Astrocyte of the spinal cord (primary cell): ENCODE measurements at regions not wholly inside any gene's neighbourhood (a gene's known extent, or its start where the extent isn't known, plus 50 kb on each side); places are given as distances from the start of the nearest gene placed in this dataset.

ENCODE experiments used
- DNase-seq: peaks from one replicate; pipeline ENCODE4 v3.0.0; 2011; ENCODE audit warnings: low read depth, low spot score
- H3K4me3 ChIP-seq: 2 replicates; pipeline ENCODE4 v1.5.1; 2011; ENCODE audit warnings: low read depth, mild to moderate bottlenecking, low read length, moderate library complexity
- in situ Hi-C: cut with HindIII; loops from 2 replicates; pipeline ENCODE4 v1.10.0; 2017; ENCODE audit warnings: low sequenced_read_pairs
- TF ChIP-seq, protein P1 (sequence below): IDR thresholded peaks from 2 replicates; pipeline ENCODE4 v1.5.1; 2012; ENCODE audit warnings: low read depth, mild to moderate bottlenecking, low read length, inconsistent platforms

- TF ChIP-seq, protein P1, sequence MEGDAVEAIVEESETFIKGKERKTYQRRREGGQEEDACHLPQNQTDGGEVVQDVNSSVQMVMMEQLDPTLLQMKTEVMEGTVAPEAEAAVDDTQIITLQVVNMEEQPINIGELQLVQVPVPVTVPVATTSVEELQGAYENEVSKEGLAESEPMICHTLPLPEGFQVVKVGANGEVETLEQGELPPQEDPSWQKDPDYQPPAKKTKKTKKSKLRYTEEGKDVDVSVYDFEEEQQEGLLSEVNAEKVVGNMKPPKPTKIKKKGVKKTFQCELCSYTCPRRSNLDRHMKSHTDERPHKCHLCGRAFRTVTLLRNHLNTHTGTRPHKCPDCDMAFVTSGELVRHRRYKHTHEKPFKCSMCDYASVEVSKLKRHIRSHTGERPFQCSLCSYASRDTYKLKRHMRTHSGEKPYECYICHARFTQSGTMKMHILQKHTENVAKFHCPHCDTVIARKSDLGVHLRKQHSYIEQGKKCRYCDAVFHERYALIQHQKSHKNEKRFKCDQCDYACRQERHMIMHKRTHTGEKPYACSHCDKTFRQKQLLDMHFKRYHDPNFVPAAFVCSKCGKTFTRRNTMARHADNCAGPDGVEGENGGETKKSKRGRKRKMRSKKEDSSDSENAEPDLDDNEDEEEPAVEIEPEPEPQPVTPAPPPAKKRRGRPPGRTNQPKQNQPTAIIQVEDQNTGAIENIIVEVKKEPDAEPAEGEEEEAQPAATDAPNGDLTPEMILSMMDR, result no peak
- no peak overlapping the region for H3K4me3 ChIP-seq
- DNase-seq, result no peak
- in situ Hi-C loops, result no loop called here
These were observed 387.7 kb upstream of the TEX13C start for GRCh38 chrX:124931958-124932357.

DNA sequence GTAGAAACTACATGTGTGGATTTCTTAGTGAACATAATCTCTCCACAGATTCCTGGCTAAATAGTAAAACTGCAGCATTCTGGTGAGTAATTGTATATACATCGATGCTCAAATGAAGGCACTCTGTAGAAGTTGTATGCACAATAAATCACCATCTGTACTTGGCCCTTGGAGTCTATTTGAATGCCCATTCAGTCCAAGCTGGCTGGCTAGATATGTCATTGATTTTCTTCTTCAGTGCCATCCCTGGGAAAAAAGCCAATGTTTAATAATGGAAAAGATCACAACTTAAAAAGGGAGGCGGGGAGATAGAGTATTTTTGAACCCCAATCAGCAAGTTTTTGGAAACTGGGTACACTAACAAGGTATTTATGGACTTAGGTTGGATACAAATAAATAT is 381.0 kb upstream of the TEX13C start:
- TF ChIP-seq, protein P1, result no peak
- no peak for DNase-seq
- in situ Hi-C loops, result no loop called here
- H3K4me3 ChIP-seq, result no peak overlapping the region

DNA sequence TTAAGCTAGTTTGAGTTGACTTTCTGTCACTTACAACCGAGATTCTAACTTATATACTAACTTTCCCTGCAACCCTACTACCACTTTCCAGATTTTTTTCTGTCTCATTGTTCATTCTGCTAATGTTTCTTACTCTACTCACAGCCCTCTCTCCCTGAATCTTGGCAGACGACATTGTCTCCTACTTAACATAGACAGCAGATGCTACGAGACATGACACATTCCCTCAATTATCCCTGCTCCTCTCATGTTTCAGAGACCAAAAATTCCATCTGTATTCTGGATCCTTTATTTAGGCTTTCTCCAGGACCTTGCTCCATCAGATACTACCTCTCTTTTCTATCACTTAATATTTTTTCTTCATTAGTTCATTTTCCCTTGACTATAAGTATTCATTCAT is 379.1 kb upstream of the TEX13C start:
- H3K4me3 ChIP-seq, result no peak overlapping the region
- DNase-seq, result no peak
- in situ Hi-C loops, result no loop called here
- TF ChIP-seq, protein P1, result no peak

DNA sequence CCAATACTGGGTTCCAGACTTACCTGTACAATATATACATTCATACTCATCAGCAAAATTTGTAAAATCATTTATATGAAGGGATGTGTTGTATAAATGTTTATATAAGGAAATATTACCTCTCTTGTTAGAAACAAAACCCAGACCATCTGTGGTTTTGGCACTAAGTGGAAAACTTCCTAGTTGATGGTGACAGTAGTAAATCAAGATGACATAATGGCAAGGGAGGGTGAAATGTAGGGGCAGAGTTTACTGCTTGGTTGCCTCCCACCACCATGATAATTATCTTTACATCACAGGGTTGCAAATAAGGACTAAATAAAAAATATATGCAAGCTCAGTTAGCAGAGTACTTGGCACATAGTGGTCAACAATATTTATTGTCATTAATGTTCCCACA is 365.3 kb upstream of the TEX13C start:
- H3K4me3 ChIP-seq, result no peak overlapping the region
- TF ChIP-seq, protein P1, result no peak
- in situ Hi-C loops, result no loop called here
- no peak for DNase-seq

DNA sequence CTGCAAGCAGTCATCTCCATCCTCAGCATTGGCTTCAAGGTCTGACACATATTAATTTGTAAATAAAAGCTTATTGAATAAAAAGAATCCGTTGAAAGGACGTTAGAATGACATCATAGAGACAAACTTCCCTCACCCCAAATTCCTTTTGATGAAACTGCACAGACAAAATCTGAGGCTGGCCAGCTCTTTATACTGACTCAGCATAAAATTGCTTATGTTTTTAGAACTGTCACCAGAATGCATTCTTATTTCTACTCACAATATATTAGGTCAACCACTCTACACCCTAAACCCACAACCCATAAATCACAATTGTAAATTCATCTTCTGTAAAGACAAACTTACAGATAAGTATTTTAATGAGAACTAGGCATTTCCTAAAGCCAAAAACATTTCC is 359.2 kb upstream of the TEX13C start:
- DNase-seq, result no peak
- in situ Hi-C loops, result no loop called here
- TF ChIP-seq, protein P1, result no peak
- no peak overlapping the region for H3K4me3 ChIP-seq

GRCh38 chrX:124963717-124964116 is 356.0 kb upstream of the TEX13C start, which contains the start of gene TENM1:
Gene TENM1, minus strand, starts transcription at chrX:124963817.
- TF ChIP-seq, protein P1, result no peak
- no peak for DNase-seq
- no peak within 1 kb of the TSS for H3K4me3 ChIP-seq
- in situ Hi-C loops, result no loop called here

DNA sequence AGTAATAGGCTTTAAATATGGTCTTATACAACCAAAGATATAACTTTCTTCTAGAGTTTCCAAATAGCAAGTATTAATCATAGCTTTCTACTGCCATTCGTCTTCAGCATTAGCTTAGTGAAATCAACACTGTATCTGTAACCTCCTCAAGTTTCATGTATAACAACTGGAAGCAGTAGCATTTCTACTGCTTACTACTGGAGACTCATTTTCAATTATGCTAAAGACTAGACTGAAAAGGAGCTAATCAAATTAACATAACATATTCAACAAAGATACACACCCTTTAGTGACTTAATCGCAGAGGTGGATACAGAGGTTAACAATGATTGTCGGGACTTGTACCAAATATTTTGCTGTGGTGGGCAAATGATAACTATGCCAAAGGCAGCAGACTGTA is 344.2 kb upstream of the TEX13C start:
- TF ChIP-seq, protein P1, result no peak
- no peak for DNase-seq
- in situ Hi-C loops, result no loop called here
- no peak overlapping the region for H3K4me3 ChIP-seq
